Left colon (tissue), 2 donors: ENCODE measurements at regions not wholly inside any gene's neighbourhood (a gene's known extent, or its start where the extent isn't known, plus 50 kb on each side); places are given as distances from the start of the nearest gene placed in this dataset.

ENCODE experiments used
- ATAC-seq: fragments of 200-7000 bp; cut with Tn5 transposase; one replicate; pipeline ENCODE4 v1.9.1; 2020; ENCODE audit warnings: mild to moderate bottlenecking, moderate library complexity
- DNase-seq, 2 donors: peaks; one replicate each; pipeline ENCODE4 v3.0.0-alpha.2; 2020
- intact Hi-C, 2 donors: fragments of 100-400 bp; cut with DNase I in 1 of 2; cut with micrococcal nuclease in 1 of 2; formaldehyde crosslinking; loops; one replicate each; pipeline versions ENCODE4 v1.11.2 to v1.14.0; 2022; cut with DNase I, micrococcal nuclease
- donor health status: DM: no; HTN: no; CAD: no.
- donor health status: DM: yes; HTN: yes; CAD: no.

GRCh38 chr2:83786140-83786539 is 672.9 kb downstream of the SUCLG1 start:
- no peak for ATAC-seq
- intact Hi-C loops, result no loop called here
- DNase-seq, result no peak

- ATAC-seq (no peak), DNase-seq (no peak)
- intact Hi-C loops, result no loop called here
Measured at GRCh38 chr2:83784947-83785346, 674.1 kb downstream of the SUCLG1 start.

- intact Hi-C loops, result no loop called here
- DNase-seq (no peak), ATAC-seq (no peak)
Measured at GRCh38 chr2:83784315-83784714, 674.8 kb downstream of the SUCLG1 start.

DNA sequence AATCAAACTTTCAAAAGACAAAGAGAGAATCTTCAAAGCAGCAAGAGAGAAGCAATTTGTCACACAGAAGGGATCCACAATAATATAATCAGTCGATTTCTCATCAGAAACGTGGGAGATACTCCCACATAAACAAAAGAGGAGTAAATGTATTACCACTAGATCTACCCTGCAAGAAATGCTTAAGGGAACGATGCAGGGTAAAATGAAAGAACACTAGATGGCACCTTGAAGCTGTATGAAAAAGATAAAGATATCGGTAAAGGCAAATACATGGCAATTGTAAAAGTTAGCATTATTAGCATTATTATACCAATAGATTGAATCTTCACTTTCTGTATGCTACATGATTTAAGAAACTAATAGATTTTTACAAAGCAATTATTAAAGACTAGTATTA is 677.0 kb downstream of the SUCLG1 start:
- intact Hi-C loops, result no loop called here
- no peak for ATAC-seq
- no peak for DNase-seq

DNA sequence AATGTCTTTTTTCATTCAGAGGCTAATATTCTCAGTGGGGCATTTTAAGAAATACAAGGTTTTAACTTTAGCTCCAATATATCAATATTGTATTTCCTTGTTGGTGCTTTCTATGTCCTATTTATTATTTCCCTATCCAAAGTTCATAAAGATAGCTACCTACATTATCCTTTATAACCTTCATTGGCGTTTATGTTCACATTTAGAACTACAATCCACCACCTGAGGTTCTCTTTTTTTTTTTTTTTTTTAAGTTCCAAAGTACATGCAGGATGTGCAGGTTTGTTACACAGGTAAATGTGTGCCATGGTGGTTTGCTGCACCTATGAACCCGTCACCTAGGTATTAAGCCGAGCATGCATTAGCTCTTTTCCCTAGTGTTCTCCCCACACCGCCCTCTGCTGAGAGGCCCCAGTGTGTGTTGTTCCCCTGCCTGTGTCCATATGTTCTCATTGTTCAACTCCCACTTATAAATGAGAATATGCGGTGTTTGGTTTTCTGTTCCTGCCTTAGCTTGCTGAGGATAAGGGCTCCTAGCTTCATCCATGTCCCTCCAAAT is 694.6 kb downstream of the SUCLG1 start:
- ATAC-seq (peak; percentile 98), DNase-seq (peak; percentile 32 to 49)
- intact Hi-C loops, result no loop called here

DNA sequence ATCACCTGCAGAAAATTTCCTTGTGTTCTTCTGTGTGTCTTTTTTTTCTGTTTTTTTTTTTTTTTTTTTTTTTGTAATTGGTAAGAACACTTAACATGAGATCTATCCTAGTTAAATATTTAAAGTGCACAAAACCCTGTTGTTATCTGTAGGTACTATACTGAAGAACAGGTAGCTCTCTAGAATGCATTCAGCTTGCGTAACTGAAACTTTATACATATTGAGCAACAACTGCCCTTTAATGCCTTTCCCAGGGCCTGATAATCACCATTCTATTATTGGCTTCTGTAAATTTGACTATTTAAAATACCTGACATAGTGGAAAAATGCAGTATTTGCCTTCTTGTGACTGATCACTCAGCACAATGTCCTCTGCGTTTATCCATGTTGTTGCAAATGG is 701.8 kb downstream of the SUCLG1 start:
- DNase-seq (no peak), ATAC-seq (no peak)
- intact Hi-C loops, result no loop called here

- ATAC-seq (no peak), DNase-seq (no peak)
- intact Hi-C loops, result no loop called here
Measured at GRCh38 chr2:83756219-83756618, 702.9 kb downstream of the SUCLG1 start.

DNA sequence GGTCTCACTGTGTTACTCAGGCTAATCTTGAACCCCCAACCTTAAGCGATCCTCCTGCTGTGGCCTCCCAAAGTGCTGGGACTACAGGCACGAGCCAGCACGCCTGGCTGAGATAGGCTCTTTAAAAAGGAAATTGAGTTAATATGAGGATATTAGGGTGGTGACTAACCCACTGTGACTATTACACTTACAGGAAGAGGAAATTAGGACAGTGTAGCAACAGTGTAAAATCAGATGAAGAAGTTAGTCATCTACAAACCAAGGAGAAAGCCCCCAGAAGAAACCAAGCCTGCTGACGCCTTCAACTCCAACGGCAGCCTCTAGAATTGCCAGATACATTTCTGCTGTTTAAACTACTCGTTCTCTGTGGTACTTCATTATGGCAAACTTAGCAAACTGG is 711.9 kb downstream of the SUCLG1 start:
- DNase-seq (no peak), ATAC-seq (no peak)
- intact Hi-C loops, result no loop called here

DNA sequence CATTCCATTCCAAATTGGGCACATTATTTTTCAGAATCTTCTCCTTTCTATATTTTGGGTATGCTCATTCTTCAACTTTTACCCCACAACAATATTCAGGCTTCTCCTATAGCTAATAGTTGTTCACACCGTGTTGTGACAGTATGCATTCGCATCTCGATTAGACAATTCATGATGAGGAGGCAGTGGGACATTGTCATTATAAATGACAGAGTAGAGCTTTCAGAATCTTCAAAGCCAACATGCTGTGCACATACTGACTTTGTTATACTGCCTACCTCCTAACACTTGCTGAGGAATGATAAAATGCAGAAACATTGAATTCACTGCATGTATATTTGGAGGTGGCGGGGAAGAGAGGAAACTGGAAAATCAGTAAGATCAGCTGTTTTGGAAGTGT is 714.2 kb downstream of the SUCLG1 start:
- ATAC-seq, result no peak

DNA sequence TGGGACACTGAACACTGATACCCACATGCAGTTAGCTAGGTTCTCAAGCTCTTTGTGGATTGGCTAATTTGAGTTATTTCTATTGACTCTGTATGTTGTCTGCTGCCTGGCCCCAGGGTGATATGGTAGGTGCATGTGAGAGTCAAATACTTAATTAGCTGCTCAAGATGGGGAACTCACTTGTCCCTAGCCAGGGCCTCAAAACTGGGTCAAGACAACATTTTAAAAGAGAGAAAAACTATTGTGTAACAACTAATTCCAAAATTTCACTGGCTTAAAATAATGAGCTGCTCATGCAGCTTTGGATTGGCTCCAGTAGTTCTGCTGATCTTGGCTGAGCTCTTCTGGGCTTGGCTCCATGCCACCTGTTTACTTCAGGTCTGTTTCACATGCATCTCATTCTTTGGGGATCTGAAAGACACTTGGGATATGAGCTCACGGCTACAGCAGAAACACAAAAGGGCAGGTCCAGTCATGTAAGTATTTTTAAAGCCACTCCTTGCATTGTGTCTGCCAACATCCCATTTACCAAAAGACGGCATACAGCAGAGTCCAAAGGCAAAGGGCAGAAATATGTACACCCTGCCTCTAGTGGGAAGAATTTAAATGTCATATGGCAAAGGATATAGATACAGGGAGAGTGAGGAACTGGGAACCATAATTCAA is 716.8 kb downstream of the SUCLG1 start:
- intact Hi-C loops, result no loop called here
- ATAC-seq, result no peak

More for the DNA sequence above, 714.2 kb downstream of the SUCLG1 start:
- intact Hi-C loops, result no loop called here
- DNase-seq, result no peak

DNA sequence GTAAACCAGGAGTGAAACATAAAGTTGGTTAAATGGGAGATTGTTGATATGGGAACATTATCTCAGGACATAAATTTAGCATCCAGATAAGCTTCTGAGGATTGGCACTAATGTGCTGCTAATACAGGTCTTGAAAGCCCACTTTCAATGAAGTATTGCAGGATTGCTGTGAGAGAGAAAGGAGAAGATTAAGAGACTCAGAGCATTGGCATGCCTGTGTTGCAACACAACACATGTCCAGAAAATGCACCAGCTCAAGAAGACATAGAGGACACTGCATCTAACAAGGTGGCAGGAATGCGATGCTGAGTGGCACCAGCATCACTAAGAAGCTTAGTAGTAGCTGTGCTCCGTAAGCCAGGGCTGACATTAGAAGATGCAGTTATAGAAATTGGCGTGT is 728.9 kb downstream of the SUCLG1 start:
- DNase-seq (no peak), ATAC-seq (no peak)
- intact Hi-C loops, result no loop called here

More for the DNA sequence above, 716.8 kb downstream of the SUCLG1 start:
- no peak for DNase-seq

GRCh38 chr2:83725735-83726134 is 733.3 kb downstream of the SUCLG1 start:
- DNase-seq (no peak), ATAC-seq (no peak)
- intact Hi-C loops, result no loop called here

GRCh38 chr2:83705146-83705545 is 753.9 kb downstream of the SUCLG1 start:
- peak in 1 of 2 donors; percentile 16 for DNase-seq
- peak; percentile 89 for ATAC-seq
- intact Hi-C loops, result no loop called here

- ATAC-seq, result no peak
- no peak for DNase-seq
- intact Hi-C loops, result no loop called here
Measured at GRCh38 chr2:83703598-83703997, 755.5 kb downstream of the SUCLG1 start.

GRCh38 chr2:83696838-83697237 is 762.2 kb downstream of the SUCLG1 start:
- ATAC-seq (no peak), DNase-seq (no peak)
- intact Hi-C loops, result no loop called here

GRCh38 chr2:83695530-83695929 is 763.5 kb downstream of the SUCLG1 start:
- ATAC-seq (no peak), DNase-seq (no peak)
- intact Hi-C loops, result no loop called here

- intact Hi-C loops, result no loop called here
- DNase-seq (no peak), ATAC-seq (no peak)
Measured at GRCh38 chr2:83695037-83695436, 764.0 kb downstream of the SUCLG1 start.

DNA sequence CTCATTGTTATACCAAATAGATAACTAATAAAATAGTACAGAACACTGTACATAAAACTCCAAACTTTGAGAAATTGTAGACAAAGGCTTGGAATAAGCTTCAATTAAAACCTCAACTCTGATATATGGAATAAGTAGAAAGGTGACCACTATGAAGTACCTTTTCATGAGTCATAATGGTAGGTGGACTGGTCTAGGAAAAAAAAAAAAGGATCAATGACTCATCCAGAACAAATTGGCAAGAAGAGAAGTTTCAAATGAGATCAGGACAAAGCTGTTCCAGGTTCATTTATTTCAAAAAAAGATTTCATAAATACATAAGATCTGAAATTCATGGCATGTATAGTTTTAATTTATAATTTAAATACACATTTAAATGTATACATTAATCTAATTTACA is 769.7 kb downstream of the SUCLG1 start:
- ATAC-seq (no peak), DNase-seq (no peak)
- intact Hi-C loops, result no loop called here

GRCh38 chr2:83686863-83687262 is 772.2 kb downstream of the SUCLG1 start:
- intact Hi-C loops, result no loop called here
- no peak for ATAC-seq
- no peak for DNase-seq

DNA sequence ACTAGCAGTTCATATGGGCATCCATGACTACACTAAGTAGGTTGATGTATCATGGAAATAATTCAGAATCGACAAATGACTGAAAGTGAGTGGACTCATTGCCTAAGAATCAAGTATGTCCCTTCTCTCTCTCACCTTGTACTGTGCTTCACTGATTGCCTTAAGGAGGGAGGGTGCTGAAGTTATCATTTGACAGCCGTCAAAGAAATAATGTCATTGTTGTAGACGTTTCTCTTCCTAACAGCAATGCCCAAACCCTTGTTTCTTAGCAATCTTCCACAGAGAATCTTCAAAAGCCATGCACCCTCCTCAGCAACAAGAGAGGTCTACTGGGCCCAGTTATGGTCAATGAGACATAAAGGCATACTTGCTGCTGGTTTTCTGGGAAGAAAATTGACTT is 785.0 kb downstream of the SUCLG1 start:
- ATAC-seq (no peak), DNase-seq (no peak)
- intact Hi-C loops, result no loop called here

GRCh38 chr2:83665894-83666293 is 793.2 kb downstream of the SUCLG1 start:
- intact Hi-C loops, result no loop called here
- peak; percentile 37 for ATAC-seq
- DNase-seq, result no peak
